OCI-LY3 (cell line): ENCODE measurements at regions not wholly inside any gene's neighbourhood (a gene's known extent, or its start where the extent isn't known, plus 50 kb on each side); places are given as distances from the start of the nearest gene placed in this dataset.

Experiments used
- H2AFZ ChIP-seq: fragments of 200-600, 300-600 bp; shearing (Covaris generic); 2 replicates; pipeline ENCODE4 v1.6.0; 2014; ENCODE audit warnings: antibody characterized with exemption, low read depth, low read length
- H3K27ac ChIP-seq: fragments of 200-600, 300-600 bp; sonication (generic); 2 replicates; pipeline ENCODE4 v1.5.1; 2014; ENCODE audit warnings: mild to moderate bottlenecking, low read length, moderate library complexity, mixed read lengths
- H3K27me3 ChIP-seq: fragments of 200-600, 300-600 bp; sonication (generic); 2 replicates; pipeline ENCODE4 v1.6.1; 2014; ENCODE audit warnings: low read depth, low read length, mixed read lengths
- H3K36me3 ChIP-seq: fragments of 200-600, 300-600 bp; sonication (generic); replicated peaks from 2 replicates; pipeline ENCODE3; 2014; ENCODE audit warnings: low read depth, low read length, mixed read lengths
- H3K4me1 ChIP-seq: fragments of 300-600, 200-600 bp; sonication (generic); 2 replicates; pipeline ENCODE4 v1.6.1; 2014; ENCODE audit warnings: low read length, mixed read lengths
- H3K4me2 ChIP-seq: fragments of 200-600, 300-600 bp; sonication (generic); 2 replicates; pipeline ENCODE4 v1.6.1; 2014; ENCODE audit warnings: low read length, mixed read lengths
- H3K4me3 ChIP-seq: fragments of 300-600, 200-600 bp; sonication (generic); 2 replicates; pipeline ENCODE4 v1.5.1; 2014; ENCODE audit warnings: antibody characterized with exemption, mild to moderate bottlenecking, low read length, moderate library complexity
- H3K79me2 ChIP-seq: fragments of 300-600, 200-600 bp; shearing (Covaris generic); 2 replicates; pipeline ENCODE4 v1.6.1; 2014; ENCODE audit warnings: mild to moderate bottlenecking, low read length, mixed read lengths
- H3K9ac ChIP-seq: fragments of 300-600, 200-600 bp; shearing (Covaris generic); 2 replicates; pipeline ENCODE4 v1.6.0; 2014; ENCODE audit warnings: mild to moderate bottlenecking, low read length, moderate library complexity
- H3K9me3 ChIP-seq: fragments of 200-600, 300-600 bp; shearing (Covaris generic); 2 replicates; pipeline ENCODE4 v1.6.1; 2014; ENCODE audit warnings: low read length, mixed read lengths; ENCODE audit not compliant: insufficient read depth
- H4K20me1 ChIP-seq: fragments of 200-600, 300-600 bp; sonication (generic); 2 replicates; pipeline ENCODE4 v1.6.1; 2016; ENCODE audit warnings: low read length, mixed read lengths; ENCODE audit not compliant: insufficient read depth
- EZH2phosphoT487 ChIP-seq: fragments of 200-600 bp; shearing (Covaris generic); IDR thresholded peaks from 2 replicates; pipeline ENCODE4 v1.6.1; 2018; ENCODE audit warnings: antibody characterized with exemption, mixed run types, low read depth
- TF ChIP-seq, protein P1 (sequence below): fragments of 200-600, 300-600 bp; sonication (generic); IDR thresholded peaks from 2 replicates; pipeline ENCODE4 v1.5.1; 2014; ENCODE audit warnings: antibody characterized with exemption, low read length, low read depth

GRCh38 chr9:118177241-118177640 is 473.0 kb downstream of the TLR4 start:
- H3K27ac ChIP-seq, result no peak overlapping the region
- no peak overlapping the region for H3K9ac ChIP-seq
- no peaks in the 10 kb centered on the region for H3K36me3 ChIP-seq
- H3K27me3 ChIP-seq, result no peaks in the 10 kb centered on the region
- no peak overlapping the region for H2AFZ ChIP-seq
- no peaks in the 10 kb centered on the region for H3K9me3 ChIP-seq
- H3K4me2 ChIP-seq, result no peak overlapping the region
- H4K20me1 ChIP-seq, result no peaks in the 10 kb centered on the region
- no peak overlapping the region for H3K4me3 ChIP-seq
- TF ChIP-seq, protein P1, sequence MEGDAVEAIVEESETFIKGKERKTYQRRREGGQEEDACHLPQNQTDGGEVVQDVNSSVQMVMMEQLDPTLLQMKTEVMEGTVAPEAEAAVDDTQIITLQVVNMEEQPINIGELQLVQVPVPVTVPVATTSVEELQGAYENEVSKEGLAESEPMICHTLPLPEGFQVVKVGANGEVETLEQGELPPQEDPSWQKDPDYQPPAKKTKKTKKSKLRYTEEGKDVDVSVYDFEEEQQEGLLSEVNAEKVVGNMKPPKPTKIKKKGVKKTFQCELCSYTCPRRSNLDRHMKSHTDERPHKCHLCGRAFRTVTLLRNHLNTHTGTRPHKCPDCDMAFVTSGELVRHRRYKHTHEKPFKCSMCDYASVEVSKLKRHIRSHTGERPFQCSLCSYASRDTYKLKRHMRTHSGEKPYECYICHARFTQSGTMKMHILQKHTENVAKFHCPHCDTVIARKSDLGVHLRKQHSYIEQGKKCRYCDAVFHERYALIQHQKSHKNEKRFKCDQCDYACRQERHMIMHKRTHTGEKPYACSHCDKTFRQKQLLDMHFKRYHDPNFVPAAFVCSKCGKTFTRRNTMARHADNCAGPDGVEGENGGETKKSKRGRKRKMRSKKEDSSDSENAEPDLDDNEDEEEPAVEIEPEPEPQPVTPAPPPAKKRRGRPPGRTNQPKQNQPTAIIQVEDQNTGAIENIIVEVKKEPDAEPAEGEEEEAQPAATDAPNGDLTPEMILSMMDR, result no peak
- TF ChIP-seq EZH2phosphoT487, result no peak
- no peaks in the 10 kb centered on the region for H3K4me1 ChIP-seq
- H3K79me2 ChIP-seq, result no peaks in the 10 kb centered on the region

DNA sequence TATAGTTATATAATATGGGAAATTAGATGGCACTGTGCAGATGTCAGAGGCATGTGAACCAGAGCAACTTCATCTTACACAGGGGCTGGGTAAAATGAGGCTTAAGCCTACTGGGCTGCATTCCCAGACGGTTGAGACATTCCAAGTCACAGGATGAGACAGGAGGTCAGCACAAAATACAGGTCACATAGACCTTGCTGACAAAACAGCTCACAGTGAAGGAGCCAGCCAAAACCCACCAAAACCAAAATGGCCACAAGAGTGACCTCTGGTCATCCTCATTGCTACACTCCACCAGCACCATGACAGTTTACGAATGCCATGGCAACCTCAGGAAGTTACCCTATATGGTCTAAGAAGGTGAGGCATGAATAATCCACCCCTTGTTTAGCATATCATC is 479.4 kb downstream of the TLR4 start:
- no peaks in the 10 kb centered on the region for H3K4me1 ChIP-seq
- H3K27me3 ChIP-seq, result no peaks in the 10 kb centered on the region
- H3K9ac ChIP-seq, result no peak overlapping the region
- H3K27ac ChIP-seq, result no peak overlapping the region
- H3K79me2 ChIP-seq, result no peaks in the 10 kb centered on the region
- no peaks in the 10 kb centered on the region for H4K20me1 ChIP-seq
- H3K9me3 ChIP-seq, result no peaks in the 10 kb centered on the region
- no peak overlapping the region for H3K4me3 ChIP-seq
- no peak for TF ChIP-seq EZH2phosphoT487
- TF ChIP-seq, protein P1, result no peak
- H2AFZ ChIP-seq, result no peak overlapping the region
- H3K4me2 ChIP-seq, result no peak overlapping the region
- H3K36me3 ChIP-seq, result no peaks in the 10 kb centered on the region

DNA sequence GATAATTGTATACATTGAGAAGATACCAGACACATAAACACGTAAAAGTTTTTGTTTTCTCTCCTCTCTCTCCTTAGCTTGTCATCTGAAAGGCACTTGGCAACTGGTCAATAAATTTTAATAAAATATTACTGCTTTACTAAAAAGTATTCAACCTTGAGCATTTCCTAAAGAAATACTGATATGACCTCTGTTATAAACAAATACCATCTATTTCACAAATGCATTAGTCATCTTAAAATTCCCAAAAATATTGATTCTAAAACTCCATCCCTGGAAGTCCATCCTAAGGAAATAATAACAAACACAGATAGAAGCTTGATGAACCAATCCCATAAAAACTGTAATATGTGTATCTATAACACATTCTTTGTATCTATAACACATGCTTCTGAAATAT is 483.2 kb downstream of the TLR4 start:
- H3K36me3 ChIP-seq, result no peaks in the 10 kb centered on the region
- TF ChIP-seq, protein P1, result no peak
- TF ChIP-seq EZH2phosphoT487, result no peak
- no peak overlapping the region for H3K27ac ChIP-seq
- no peaks in the 10 kb centered on the region for H3K9me3 ChIP-seq
- H3K4me3 ChIP-seq, result no peak overlapping the region
- H3K79me2 ChIP-seq, result no peaks in the 10 kb centered on the region
- H3K4me1 ChIP-seq, result no peaks in the 10 kb centered on the region
- H2AFZ ChIP-seq, result no peak overlapping the region
- no peaks in the 10 kb centered on the region for H4K20me1 ChIP-seq
- no peak overlapping the region for H3K9ac ChIP-seq
- no peak overlapping the region for H3K4me2 ChIP-seq
- no peaks in the 10 kb centered on the region for H3K27me3 ChIP-seq

DNA sequence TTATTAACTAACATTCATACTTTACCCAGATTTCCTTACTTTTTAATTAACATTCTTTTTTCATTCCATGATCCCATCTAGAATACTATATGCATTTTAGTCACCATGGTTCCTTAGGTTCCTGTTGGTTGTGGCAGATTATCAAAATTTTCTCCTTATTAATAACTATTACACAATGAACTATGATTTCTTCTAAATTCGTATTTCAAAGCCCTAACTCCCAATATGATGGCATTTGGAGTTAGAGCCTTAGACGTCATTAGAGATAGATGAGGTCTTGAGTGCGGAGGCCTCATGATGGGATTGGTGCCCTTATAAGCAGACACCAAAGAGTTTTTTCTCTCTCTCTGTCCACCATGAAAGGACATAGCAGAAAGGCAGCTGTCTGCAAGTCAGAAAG is 485.4 kb downstream of the TLR4 start:
- TF ChIP-seq, protein P1, result no peak
- no peak for TF ChIP-seq EZH2phosphoT487
- no peak overlapping the region for H3K27ac ChIP-seq
- H4K20me1 ChIP-seq, result no peaks in the 10 kb centered on the region
- H3K4me3 ChIP-seq, result no peak overlapping the region
- H3K4me2 ChIP-seq, result no peak overlapping the region
- H3K9ac ChIP-seq, result no peak overlapping the region
- no peaks in the 10 kb centered on the region for H3K27me3 ChIP-seq
- no peaks in the 10 kb centered on the region for H3K36me3 ChIP-seq
- H3K79me2 ChIP-seq, result no peaks in the 10 kb centered on the region
- H3K9me3 ChIP-seq, result no peaks in the 10 kb centered on the region
- no peak overlapping the region for H2AFZ ChIP-seq
- no peaks in the 10 kb centered on the region for H3K4me1 ChIP-seq
